Heart left ventricle (tissue), 16 donors: ENCODE measurements at regions not wholly inside any gene's neighbourhood (a gene's known extent, or its start where the extent isn't known, plus 50 kb on each side); places are given as distances from the start of the nearest gene placed in this dataset.

Source experiments
- ATAC-seq, 4 donors: fragments of 200-7000 bp; cut with Tn5 transposase; one replicate each; pipeline ENCODE4 v1.9.1; 2020 to 2022; ENCODE audit warnings: moderate library complexity in 4 of 4, mild to moderate bottlenecking in 3 of 4, moderate number of reproducible peaks in 1 of 4
- DNase-seq, 5 donors: peaks; one replicate each; pipeline ENCODE4 v3.0.0-alpha.2; 2020
- H3K27ac ChIP-seq, 12 donors: fragments of 200-600 bp; sonication (generic) in 4 of 12; one replicate each; pipeline versions ENCODE4 v1.5.0 to v1.8.0; 2016 to 2022; ENCODE audit warnings: mild to moderate bottlenecking in 2 of 12
- H3K27me3 ChIP-seq, 9 donors: fragments of 200-600 bp; sonication (generic) in 2 of 9; one replicate each; pipeline versions ENCODE4 v1.5.1 to v1.8.0; 2016 to 2022; ENCODE audit warnings: mild to moderate bottlenecking in 3 of 9
- H3K36me3 ChIP-seq, 9 donors: fragments of 200-600 bp; sonication (generic) in 2 of 9; one replicate each; pipeline versions ENCODE4 v1.5.0 to v1.8.0; 2018 to 2022; ENCODE audit warnings: mild to moderate bottlenecking in 2 of 9
- H3K4me1 ChIP-seq, 12 donors: fragments of 200-600 bp; sonication (generic) in 4 of 12; one replicate each; pipeline versions ENCODE4 v1.5.0 to v1.8.0; 2016 to 2022; ENCODE audit warnings: mild to moderate bottlenecking in 3 of 12
- H3K4me3 ChIP-seq, 12 donors: fragments of 200-600 bp; sonication (generic) in 4 of 12; one replicate each; pipeline versions ENCODE4 v1.5.0 to v1.8.0; 2017 to 2022; ENCODE audit warnings: mild to moderate bottlenecking in 9 of 12, moderate library complexity in 4 of 12
- H3K9me3 ChIP-seq, 12 donors: fragments of 200-600 bp; sonication (generic) in 4 of 12; one replicate each; pipeline versions ENCODE4 v1.5.0 to v1.8.0; 2016 to 2022; ENCODE audit warnings: mild to moderate bottlenecking in 1 of 12
- CTCF ChIP-seq, 12 donors: fragments of 200-600 bp; sonication (generic) in 4 of 12; IDR thresholded peaks; one replicate each; pipeline versions ENCODE4 v1.5.0 to v1.8.0; 2018 to 2022; ENCODE audit warnings: antibody characterized with exemption in 12 of 12, mild to moderate bottlenecking in 5 of 12
- POLR2A ChIP-seq, 2 donors: fragments of 450-650 bp; IDR thresholded peaks; one replicate each; pipeline ENCODE4 v1.6.1; 2017; ENCODE audit warnings: antibody characterized with exemption in 2 of 2, mild to moderate bottlenecking in 2 of 2, moderate library complexity in 2 of 2
- WGBS, 4 donors: extraction: QIAGEN DNeasy Blood & Tissue Kit in 2 of 4; methylation state at CpG; one replicate each; pipeline versions ENCODE4 v1.1.5 to v1.1.7; 2013 to 2018; 5-methylcytosine and 5-hydroxymethylcytosine counted together
- intact Hi-C, 10 donors: fragments of 100-400 bp; cut with DNase I; formaldehyde crosslinking; loops; one replicate each; pipeline versions ENCODE4 v1.11.1 to v1.14.2; 2022
- donor health status: ischemic (EF 13 %, LVEDD 7.1; RV severe dilation, severe dysfunction).
- donor health status: healthy with polysubstance abuse.
- donor health status: DM: no; HTN: yes; CAD: no.
- donor health status: DM: no; HTN: no; CAD: no.
- donor health status: ischemic (EF 25% LVEDD 6.9; RV normal size, moderate dysfunction).
- donor health status: ischemic (EF 25% LVEDD 5.7; RV mildly dilated, moderate dysfunction).
- donor health status: healthy.
- donor health status: DM: yes; HTN: yes; CAD: no.
- donor health status: ischemic (EF 35%, LVEDD 5.7; RV mildly dilated, moderate dysfunction).
- donor health status: nonischemic (EF 11% LVEDD 7.7; RV severe dilation, severe dysfunction).
- donor health status: DM: yes; HTN: yes; CAD: no.
- donor health status: PGD.
- donor health status: ischemic (EF 29% LVEDD 5.4; RV normal size, mild dysfunction).
- donor health status: nonischemic (EF 23%, LVEDD 6.1; RV moderate dilation, normal function).

DNA sequence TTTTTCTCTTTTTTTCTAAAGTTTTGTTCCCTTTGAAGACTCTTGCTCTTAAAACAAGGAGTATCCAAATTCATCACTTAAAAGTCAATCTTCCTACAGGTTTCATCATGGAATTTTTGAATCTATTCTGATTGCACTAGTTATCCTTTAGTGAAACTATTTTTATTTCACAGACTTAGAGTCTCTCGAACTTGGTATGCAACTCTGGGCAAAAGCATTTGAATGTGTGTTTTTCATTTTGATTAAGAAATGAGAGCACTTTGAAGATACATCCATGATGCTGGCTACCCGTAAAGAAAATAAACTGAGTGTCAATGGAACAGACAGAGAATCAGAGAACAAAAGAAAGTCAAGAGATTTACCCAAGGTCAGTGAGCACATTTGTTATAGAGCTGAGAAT is 586.5 kb downstream of the EPM2A start:
- Histone ChIP-seq H3K27me3 (no peaks in the 10 kb centered on the region), H3K4me1 (peaks cover 0 to 19% (median 0%) of the 10 kb centered on the region in 12 donors), H3K4me3 (no peak overlapping the region), H3K36me3 (no peaks in the 10 kb centered on the region), H3K9me3 (no peaks in the 10 kb centered on the region), H3K27ac (peak overlapping the region in 1 of 12 donors; percentile 43)
- no peak for TF ChIP-seq CTCF (IDR thresholded peaks at IDR 0.05)
- TF ChIP-seq POLR2A (IDR thresholded peaks at IDR 0.05) = no peak
- no peak for ATAC-seq
- intact Hi-C loops = loop anchor here in 2 of 10 donors (10.0 kb wide), 2 partner anchors 104 to 486 kb away; no protein-coding TSS in a partner anchor
- DNase-seq = no peak
- WGBS, 4 donors = 50 to 58% (median 55%) methylated on average over 2 of the region's 2 CpGs

DNA sequence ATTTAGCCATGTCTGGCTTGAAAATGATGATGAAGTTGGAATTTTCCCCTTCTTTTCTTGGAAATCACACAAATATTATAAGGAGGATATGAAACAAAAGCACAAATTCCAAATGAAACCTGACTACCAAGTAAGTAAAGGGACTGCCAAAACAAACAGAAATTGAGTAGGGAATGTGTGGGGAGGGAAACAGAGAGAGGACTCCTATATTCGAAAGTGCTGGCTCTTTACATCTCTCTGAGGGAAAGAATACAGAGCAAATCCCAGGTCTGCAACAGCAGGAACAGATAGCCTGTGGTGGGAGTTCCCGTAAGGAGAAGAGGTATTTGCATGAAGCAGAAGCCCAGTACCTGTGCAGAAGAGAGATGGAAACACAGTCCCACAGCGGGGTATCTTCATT is 583.7 kb downstream of the EPM2A start:
- no peaks in the 10 kb centered on the region for H3K27me3 ChIP-seq
- H3K9me3 ChIP-seq = no peaks in the 10 kb centered on the region
- no peak overlapping the region for H3K27ac ChIP-seq
- DNase-seq = no peak
- WGBS, 4 donors = 75 to 85% (median 83%) methylated on average over 3 of the region's 3 CpGs
- no peaks in the 10 kb centered on the region for H3K36me3 ChIP-seq
- peaks cover 0 to 19% (median 0%) of the 10 kb centered on the region in 12 donors for H3K4me1 ChIP-seq
- no peak overlapping the region for H3K4me3 ChIP-seq
- TF ChIP-seq POLR2A (IDR thresholded peaks at IDR 0.05) = no peak
- no peak for TF ChIP-seq CTCF (IDR thresholded peaks at IDR 0.05)
- intact Hi-C loops = no loop called here
- ATAC-seq = no peak

- intact Hi-C loops = no loop called here
- Histone ChIP-seq H3K4me1 (peaks cover 0 to 8% (median 0%) of the 10 kb centered on the region in 12 donors), H3K9me3 (peaks cover 0 to 10% (median 2%) of the 10 kb centered on the region in 12 donors), H3K4me3 (no peak overlapping the region), H3K36me3 (no peaks in the 10 kb centered on the region), H3K27ac (no peak overlapping the region), H3K27me3 (no peaks in the 10 kb centered on the region)
- DNase-seq (no peak), ATAC-seq (no peak)
- TF ChIP-seq CTCF (IDR thresholded peaks at IDR 0.05) = no peak
- no peak for TF ChIP-seq POLR2A (IDR thresholded peaks at IDR 0.05)
- WGBS, 4 donors = 85 to 93% (median 88%) methylated on average over 6 of the region's 6 CpGs
Observed at GRCh38 chr6:145153495-145153894, 581.8 kb downstream of the EPM2A start.

GRCh38 chr6:145155411-145155810 is 579.9 kb downstream of the EPM2A start:
- intact Hi-C loops = no loop called here
- Histone ChIP-seq H3K27ac (no peak overlapping the region), H3K4me3 (no peak overlapping the region), H3K36me3 (no peaks in the 10 kb centered on the region), H3K9me3 (peaks cover 0 to 21% (median 8%) of the 10 kb centered on the region in 12 donors), H3K4me1 (no peaks in the 10 kb centered on the region), H3K27me3 (no peaks in the 10 kb centered on the region)
- no peak for DNase-seq
- WGBS, 4 donors = 48 to 72% (median 55%) methylated on average over 1 of the region's 1 CpG
- TF ChIP-seq POLR2A (IDR thresholded peaks at IDR 0.05) = no peak
- TF ChIP-seq CTCF (IDR thresholded peaks at IDR 0.05) = no peak
- ATAC-seq = no peak
